Stimulated activated CD4-positive, alpha-beta T cell treated with anti-CD3 and anti-CD28 coated beads, TNF-alpha, amount 100 ng/mL, for 4 hours (primary cell): ENCODE measurements at regions not wholly inside any gene's neighbourhood (a gene's known extent, or its start where the extent isn't known, plus 50 kb on each side); places are given as distances from the start of the nearest gene placed in this dataset.
"Not testable (repeated sequence)": the region's sequence is repeated elsewhere in the genome, so short reads cannot be mapped to it uniquely, and the experiment has no call there.

Source experiments
- DNase-seq, 3 experiments: peaks; one replicate each; pipeline ENCODE4 v3.0.0-alpha.2; 2020; ENCODE audit warnings: low read depth in 3 of 3

DNA sequence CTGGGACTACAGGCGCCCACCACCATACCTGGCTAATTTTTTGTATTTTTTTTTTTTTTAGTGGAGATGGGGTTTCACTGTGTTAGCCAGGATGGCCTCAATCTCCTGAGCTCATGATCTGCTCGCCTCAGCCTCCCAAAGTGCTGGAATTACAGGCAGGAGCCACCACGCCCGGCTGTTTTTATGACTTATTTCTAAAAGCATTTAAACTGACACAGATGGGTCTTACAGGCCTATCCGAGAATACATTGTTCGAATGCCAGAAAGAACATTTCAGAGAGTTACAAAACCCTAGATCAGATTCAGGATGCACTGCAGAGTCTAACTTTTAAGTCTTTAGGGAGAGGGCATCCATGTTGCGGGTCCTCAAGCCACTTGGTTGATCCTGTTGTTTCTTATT is 234.7 kb upstream of the MAF start:
- DNase-seq = no peak

DNA sequence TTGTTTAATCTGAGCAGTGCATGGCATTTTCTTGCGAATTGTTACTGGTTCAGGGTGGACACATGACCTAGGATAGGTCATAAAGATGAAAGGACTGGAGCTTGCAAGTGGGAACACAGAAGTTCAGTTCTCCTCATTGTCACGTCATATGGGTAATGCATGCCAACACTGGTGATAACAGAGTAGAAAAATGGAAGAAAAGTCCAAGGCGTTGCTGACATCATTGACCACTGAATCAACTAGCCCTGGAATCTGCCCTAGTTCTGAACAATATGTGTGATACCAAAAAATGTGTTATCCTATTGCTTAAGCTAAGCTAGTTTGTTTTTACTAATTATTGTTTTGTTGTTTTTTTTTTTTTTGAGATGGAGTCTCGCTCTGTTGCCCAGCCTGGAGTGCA is 234.2 kb upstream of the MAF start:
- DNase-seq = no peak

DNA sequence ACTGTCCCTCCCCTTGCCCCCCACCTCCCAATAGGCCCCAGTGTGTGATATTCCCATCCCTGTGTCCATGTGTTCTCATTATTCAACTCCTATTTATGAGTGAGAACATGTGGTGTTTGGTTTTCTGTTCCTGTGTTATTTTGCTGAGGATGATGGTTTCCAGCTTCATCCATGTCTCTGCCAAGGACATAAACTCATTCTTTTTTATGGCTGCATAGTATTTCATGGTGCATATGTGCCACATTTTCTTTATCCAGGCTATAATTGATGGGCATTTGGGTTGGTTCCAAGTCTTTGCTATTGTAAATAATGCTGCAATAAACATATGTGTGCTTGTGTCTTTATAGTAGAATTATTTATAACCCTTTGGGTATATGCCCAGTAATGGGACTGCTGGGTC is 233.5 kb upstream of the MAF start:
- not testable (repeated sequence) for DNase-seq

DNA sequence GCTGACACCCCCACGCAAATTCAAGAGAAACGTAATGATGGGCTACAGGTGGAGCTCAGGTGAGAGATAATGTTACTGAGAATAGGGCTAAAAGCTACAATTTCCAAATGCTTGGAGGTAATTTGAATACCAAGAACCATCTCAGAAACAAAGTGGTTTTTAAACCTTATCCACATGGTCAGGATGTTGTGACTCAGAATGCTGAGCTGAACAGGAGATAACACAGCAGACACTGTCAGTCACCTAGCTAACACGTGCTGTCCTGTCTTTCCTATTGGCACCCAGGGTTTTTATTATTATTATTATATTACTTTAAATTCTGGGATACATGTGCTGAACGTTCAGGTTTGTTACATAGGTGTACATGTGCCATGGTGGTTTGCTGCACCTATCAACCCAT is 233.0 kb upstream of the MAF start:
- DNase-seq = no peak

DNA sequence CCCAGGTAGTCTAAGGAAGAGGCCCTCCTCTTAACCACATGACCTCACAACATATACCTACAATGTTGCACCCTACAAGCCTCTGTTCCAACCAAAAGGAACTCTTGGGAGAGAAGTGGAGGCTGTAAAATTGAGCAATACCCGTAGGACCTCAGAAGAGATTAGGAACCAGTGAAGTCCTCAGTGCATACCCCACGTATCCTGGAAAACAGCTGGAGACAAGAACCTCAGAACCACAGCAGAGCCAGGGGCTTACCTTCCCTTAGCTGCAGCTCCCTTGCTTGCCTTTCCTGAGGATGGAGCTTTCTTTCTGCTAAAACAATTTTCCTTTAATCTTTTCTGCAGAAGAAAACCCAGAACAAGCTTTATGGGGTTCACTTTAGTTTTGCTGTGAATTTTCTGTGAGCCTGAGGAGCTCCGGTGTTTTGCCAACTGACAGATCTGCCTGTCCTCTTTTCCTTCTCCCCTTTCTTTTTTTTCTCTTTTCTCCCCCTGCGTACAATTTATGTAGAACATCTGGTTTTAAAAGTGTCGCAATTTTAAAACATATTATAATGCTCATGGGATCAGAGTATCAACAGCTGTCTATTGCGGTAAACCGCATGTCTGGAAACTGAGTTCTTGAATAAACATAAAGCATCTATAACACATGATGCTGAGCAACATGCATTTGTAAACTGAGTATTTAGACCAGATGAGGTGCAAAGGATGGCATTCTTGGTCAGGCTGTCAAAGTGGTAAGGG is 226.4 kb upstream of the MAF start:
- no peak for DNase-seq

DNA sequence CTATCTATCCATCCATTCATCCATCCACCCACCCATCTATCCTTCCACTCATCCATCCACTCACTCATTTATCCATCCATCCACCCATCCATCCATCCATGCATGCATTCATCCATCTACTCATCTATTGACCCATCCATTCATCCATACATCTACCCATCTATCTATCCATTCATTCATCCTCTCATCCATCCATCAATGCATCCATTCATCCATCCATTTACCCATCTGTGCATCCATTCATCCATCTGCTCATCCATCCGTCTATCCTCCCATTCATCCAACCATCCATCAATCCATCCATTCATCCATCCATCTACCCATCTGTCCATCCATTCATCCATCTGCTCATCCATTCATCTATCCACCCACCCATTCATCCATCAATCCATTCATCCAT is 224.5 kb upstream of the MAF start:
- no peak for DNase-seq

DNA sequence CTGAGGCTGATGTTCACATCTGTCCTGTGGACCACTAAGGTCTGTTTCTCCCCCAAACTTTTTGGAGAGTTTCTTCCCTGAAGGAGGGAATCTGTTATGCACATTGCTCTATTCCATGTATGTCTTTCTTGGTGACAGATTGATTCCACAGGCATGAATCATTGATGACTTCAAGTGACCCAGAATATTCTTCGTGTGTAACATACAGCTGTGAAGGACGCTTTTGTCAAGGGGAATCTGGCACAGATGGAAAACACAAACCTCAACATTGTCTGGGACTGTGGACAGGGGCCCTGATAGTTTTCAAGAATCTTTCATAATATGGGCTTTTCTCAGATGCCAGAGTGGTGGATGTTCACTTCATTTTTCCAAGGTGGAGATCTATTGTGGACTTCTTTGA is 223.1 kb upstream of the MAF start:
- no peak for DNase-seq

DNA sequence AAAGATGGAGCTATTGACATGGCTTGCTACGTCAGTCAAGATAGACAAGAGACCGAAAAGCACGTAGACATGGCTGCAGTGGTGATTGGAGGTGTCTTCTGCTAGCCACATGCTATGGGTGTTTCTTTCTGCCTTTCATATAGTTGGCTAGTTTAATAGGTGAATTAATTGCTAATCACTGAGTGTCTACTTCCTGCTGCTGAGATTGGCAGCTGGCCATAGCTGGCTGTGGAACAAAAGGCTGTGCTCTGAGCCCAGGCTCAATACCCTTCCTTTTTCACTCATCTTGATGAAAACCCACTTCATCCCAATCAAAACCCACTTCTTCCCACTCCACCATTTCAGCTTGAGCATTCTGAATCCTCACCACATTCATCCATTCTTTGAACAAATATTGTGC is 221.4 kb upstream of the MAF start:
- no peak for DNase-seq

DNA sequence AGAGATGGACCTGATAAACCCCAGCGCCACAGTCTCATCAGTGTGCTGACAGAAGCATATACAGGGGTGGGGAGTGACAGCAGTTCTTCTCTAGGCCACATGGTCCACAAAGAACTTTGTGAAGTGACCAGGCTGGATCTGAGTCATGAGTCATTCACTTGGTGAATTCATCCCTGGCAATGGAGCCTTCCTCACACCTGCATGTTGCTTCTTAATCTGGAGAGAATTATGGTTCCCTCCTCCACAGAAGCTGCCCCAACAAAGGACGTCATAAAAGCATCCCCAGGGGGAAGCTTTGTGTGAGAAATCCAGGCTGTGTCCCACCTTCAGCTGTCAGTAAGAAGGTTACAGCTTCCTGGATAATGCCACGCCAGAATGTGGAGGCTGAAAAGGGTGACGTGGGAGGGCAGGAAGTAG is 215.6 kb upstream of the MAF start:
- no peak for DNase-seq

DNA sequence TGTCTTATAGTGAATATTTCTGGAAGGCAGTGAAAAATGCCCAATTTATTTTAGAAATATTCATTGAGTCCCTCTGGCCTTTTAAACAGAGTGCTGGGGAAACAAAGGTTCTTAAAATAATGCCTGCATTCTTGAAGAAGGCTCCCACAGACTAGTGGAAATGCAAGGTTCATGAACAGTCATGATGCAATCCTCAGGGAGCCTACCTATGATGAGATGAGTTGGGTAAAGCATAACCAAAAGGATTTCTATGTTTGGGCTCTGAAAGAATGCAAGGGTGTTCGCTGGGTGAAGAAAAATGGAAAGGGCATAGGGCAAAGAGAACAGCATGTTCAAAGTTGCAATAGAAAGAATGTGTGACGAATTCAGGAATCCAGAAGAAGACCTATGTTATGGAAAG is 214.5 kb upstream of the MAF start:
- no peak for DNase-seq

DNA sequence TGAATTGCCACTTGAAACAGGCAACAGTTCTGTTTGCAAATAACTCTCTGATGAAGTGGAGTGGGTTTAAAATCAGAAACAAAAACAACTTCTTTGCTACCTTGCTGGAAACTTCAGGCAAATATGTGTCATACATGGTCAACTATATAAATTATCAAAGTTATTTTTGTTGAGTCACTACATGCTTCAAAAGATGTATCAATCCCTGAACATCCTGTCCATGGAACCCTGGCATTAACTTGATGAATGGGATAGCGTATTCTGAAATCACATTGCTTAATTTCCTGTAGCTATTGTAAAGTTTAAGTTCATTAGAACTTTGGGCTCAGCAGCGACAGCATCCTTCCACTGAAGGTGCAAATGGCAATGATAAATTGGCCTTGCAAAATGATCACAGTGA is 213.6 kb upstream of the MAF start:
- no peak for DNase-seq

DNA sequence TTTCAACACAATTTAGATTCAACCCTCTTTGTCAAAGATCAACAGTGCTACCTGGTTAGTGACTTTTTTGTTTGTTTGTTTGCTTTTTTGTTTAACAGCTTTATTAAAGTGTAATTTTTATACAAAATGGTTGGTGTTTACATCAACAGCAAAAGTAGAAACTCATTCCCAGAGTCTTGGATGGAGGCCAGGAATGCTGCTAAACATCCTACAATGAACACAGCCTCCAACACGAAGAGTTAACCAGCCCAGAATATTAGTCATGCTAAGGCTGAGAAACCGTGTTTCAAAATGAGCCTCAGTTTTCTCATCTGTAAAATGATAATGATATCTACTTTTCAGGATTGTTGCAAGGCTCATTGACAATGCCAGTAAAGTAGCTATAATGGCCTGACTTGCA is 211.0 kb upstream of the MAF start:
- no peak for DNase-seq

DNA sequence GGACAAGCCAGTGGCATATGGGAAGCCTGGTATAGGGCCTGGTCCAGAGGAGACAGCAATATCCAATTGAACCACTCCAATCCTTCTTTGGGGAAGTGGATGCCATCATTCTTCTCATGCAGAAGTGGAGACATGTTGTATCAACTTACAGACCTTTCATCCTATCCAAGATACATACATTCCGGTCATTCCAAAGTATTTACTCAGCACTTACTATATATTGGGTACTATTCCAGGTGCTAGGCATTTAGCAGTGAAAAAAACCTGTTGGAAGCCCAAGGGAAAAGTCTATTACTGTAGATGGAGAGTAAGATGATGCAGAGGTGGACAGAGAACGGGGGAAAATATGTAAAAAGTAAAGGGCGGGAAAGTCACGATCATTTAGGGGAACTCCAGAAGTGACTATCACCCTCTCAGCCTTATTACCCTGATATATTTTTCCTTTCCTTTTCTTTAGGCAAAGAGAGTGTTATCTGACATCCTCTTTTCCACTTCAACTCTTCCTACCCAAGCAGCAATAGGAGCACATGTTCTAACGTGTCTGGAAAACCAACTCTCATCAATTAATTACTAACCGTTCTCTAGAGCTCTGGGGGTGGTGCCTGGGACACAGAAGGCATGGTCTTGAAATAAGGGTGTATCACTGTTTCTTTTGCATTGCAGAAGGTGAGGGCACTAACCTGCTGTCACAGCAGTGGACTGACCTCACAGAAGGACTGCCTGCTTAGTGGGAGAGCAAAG is 210.1 kb upstream of the MAF start:
- no peak for DNase-seq

DNA sequence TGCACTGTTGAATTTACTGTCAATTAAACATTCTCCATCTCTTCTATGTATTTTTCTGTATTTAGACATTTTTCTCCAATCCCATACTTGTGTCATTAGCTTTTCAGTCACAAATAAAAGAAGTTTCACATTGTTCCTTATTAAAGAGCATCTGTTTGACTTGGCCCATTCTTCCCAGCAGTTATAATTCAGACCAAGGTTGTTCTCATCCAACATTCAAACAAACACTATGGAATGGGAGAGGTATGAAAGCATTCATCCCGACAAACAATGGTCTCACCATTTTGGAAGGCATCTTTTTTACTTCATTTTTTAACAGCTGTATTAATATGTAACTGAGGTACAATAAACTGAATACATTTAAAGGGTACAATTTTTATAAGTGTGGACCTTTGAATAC is 208.8 kb upstream of the MAF start:
- no peak for DNase-seq

DNA sequence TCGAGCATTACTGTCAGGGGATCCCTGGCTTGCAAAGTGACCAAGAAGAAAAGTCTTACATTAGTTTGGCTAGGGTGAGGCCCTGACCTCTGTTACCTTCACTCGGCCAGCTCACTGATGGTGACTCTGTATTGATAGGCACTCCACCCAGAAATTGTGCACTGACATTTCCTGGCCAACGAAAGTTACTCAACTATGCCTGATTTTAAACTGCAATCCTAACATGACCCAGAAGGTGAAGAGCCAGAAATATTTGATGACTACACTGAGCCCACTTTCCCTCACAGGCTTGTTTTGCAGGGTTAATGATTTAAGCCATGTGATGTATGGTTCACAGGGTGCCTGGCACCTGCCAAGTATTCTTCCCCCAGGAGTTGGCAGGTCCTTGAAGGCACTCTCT is 208.2 kb upstream of the MAF start:
- DNase-seq = no peak

DNA sequence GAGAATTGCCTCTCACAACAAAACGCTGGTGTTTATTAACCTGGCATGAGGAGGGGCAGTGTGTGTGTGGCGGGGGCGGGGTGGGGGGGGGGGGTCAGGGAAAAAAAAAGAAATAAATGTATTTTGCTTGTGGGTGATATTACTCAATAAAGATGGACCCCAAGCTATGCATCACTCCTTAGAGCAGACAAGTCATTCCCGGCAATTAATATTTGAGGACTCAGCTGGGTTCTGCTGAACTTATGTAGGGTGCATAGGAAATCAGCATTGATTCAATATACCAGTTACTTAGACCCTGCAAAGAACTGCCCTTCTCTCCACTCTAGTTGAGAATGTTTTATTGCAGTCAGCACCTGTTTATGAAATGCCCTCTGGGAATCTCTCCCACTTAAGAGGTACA is 206.2 kb upstream of the MAF start:
- no peak for DNase-seq

DNA sequence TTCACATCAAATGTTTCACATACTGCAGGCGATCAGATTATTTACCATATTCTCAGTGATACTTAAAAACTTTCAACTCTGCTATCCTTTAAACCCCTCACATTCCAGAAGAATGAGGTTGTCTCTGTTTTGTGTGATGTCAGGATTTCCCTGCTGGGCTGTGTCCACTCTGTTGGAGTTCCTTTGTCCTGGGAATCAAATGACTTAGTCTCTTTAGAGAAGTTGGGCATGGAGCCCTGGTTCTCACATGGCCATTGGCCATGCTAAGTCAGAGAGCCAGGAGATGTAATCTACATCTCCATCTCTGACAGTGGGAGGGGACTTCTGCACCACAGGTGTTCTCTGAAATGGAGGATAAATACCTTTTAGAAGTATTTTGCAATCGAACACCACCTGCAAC is 205.1 kb upstream of the MAF start:
- no peak for DNase-seq

DNA sequence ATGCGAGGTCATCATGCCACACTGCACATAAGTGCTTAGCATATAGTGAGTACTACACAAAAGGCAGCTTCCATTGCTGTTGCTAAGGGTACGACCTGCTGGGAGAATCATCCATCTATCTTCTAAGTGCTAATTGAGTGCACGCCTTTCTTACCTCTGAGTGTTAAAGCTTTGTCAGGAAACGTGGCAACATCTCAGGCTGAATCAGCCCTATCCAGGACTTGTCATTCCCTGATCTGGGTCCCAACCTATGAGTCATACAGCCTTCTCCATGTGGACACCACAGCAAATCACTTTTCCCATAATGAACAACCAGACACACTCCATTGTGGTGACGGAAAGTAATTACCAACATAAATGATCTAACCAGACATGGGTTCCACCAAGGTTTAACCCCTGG is 201.1 kb upstream of the MAF start:
- DNase-seq = no peak

DNA sequence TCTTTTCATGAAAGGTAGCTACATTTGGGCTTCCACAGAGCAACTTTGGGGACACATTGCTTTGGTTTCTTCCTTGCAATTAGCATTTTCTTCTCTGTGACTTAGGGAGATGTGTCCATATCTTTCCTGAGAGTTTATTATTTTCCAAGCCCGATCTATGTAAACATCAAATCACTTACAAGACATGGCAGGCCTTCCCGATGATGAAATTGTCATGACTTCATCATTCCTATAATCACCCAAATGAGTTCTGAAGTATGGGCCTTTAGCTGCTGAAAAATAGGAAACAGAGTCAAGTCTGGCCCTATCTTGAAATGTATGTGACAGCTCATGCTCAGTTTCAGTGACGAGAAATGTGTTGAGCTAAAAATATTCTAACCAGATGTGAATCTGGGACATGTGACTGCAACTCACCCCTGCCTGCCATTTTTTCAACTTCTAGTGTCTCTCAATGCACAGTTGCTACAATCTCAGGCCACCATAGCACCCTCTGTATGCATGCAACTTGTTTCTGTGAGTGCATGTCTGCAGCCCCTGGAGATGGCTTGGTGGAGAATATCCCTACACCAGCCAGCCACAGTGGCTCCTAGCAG is 199.6 kb upstream of the MAF start:
- no peak for DNase-seq

DNA sequence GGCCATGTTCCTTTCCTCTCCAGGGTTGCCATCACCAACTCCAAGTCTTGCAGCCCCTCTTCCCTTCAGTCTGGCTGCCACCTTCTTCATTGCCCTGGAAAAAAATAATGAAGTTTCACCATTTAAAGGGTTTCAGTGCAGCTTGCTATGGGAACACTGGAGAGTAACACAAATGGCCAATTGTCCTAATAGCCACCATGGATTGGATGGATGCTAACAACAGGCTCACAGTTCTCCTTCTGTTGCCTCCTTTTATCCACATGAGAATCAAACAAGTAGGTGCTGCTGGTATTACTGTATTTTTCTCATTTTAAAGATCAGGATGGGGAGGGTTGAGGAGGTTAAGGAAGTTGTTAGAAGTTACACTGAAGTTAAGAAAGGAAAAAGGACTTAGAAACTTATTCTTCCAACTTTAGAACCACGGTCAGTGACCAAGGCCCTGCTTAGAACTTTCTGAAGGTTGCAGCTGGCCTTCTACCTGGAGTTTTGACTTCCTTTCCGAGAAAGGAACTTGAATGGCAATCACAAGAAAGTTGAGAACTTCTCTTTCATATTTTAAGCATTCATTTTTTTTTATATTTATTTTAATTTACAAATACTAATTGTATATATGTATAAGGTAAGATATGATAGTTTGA is 198.0 kb upstream of the MAF start:
- DNase-seq = no peak

DNA sequence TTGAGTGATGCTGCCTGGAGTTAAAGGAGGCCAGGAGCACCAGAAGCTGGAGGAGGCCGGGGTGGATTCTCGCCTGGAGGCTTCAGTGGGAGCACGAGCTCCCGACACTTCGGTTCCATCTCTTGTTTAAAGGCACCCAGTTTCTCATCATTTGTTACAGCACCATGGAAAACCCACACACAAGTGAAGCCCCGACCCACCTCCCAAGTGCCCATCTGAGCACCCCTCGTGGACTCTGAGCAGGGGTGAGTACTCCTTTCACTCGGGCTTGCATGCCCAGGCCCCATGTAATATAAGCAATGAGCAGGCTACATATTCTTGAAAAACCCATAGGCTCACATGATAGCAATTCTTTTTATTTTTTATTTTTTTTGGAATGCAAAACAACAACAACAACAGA is 196.9 kb upstream of the MAF start:
- no peak for DNase-seq

DNA sequence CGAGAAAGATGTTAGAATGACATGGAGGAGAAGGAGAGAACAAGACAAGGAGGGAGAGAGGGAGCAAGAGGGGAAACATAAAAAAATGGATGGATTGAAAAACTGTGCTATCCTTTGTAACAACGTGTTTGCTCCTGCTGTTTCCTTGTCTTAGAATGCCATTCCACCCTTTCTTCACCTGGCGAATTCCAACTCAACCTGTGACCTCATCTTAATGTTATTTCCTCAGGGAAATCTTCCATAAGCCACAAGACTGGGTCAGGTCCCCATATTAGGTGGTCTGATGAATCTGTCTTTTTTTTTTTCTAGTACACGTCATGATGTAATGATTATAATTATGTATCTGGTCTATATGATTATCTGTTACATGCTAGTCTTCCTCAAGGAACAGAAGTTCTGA is 195.0 kb upstream of the MAF start:
- DNase-seq = no peak

DNA sequence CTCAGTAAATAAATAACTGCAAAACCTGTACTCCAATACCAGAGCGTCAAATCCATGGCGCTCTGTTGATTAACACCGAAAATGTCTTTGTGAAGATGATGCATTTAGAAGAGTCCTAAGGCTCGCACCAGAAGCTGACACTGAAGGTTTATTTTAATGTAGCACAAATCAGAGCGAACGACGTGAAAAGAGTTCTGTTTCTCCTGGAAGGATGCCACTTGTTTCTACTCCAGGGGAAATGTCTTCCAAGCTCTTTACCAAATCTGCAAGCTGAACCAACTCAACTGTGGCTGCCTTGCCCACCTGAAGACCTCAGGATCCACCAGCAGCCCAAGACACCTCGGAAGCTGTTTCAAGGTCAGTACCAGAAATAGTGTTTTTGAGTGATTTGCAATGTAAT is 194.4 kb upstream of the MAF start:
- no peak for DNase-seq
